HepG2 (cell line): ENCODE measurements at regions not wholly inside any gene's neighbourhood (a gene's known extent, or its start where the extent isn't known, plus 50 kb on each side); places are given as distances from the start of the nearest gene placed in this dataset.
A peak's percentile ranks its signal among the peaks of the same experiment; 100 is the strongest.

Experiments
- ATAC-seq: fragments of 200-7000 bp; cut with Tn5 transposase; 3 replicates; pipeline ENCODE4 v1.9.1; 2020; ENCODE audit warnings: mild to moderate bottlenecking, moderate library complexity
- BruUV-seq: library from RNA; stranded (reverse); fragments of 400-500 nt; replicated peaks from 2 replicates; lab custom pipeline; 2021; lab: Mats Ljungman, UMichigan
- CTCF ChIA-PET: fragments of 300-600 bp; formaldehyde crosslinking; extraction: SDS; loops from one replicate; lab custom pipeline; 2021; ENCODE audit warnings: low total read pairs, inconsistent platforms, low intra/inter-chr PET ratio; lab: Yijun Ruan, JAX
- POLR2A ChIA-PET: fragments of 350-600 bp; sonication (Branson Sonifier 250); formaldehyde crosslinking; loops from one replicate; lab custom pipeline; 2020; ENCODE audit warnings: antibody characterized with exemption, inconsistent platforms; lab: Yijun Ruan, JAX
- DNase-seq: peaks from one replicate; pipeline ENCODE4 v3.0.0-alpha.2; 2015; ENCODE audit warnings: low spot score
- FAIRE-seq: peaks from 3 replicates; lab custom pipeline; 2011; peaks lifted over from hg19 to GRCh38; lab: Jason Lieb, UNC
- H2AFZ ChIP-seq: one replicate; pipeline ENCODE4 v1.6.1; 2011; ENCODE audit warnings: low read length, inconsistent platforms
- H3K27ac ChIP-seq: fragments of 300-600 bp; 3 replicates; pipeline ENCODE4 v1.8.0; 2011; ENCODE audit warnings: mixed run types, mild to moderate bottlenecking, mixed read lengths, low read length, inconsistent platforms; ENCODE audit not compliant: insufficient read depth; ENCODE audit errors: extremely low read length
- H3K27me3 ChIP-seq, 2 experiments: fragments of 200-600 bp in 1 of 2; 2 replicates in 1 of 2; 3 replicates in 1 of 2; pipeline versions ENCODE4 v1.6.0 to v1.8.0; 2011; ENCODE audit warnings: low read length in 2 of 2, mild to moderate bottlenecking in 2 of 2, moderate library complexity in 2 of 2, inconsistent platforms in 1 of 2; ENCODE audit not compliant: insufficient read depth in 2 of 2, control insufficient read depth in 1 of 2
- H3K36me3 ChIP-seq, 2 experiments: fragments of 200-600 bp in 1 of 2; replicated peaks in 1 of 2; 2 replicates in 1 of 2; 3 replicates in 1 of 2; pipeline versions ENCODE4 v1.5.1 to v1.8.0; 2011; ENCODE audit warnings: low read length in 2 of 2, inconsistent platforms in 1 of 2; ENCODE audit not compliant: insufficient read depth in 2 of 2, control insufficient read depth in 1 of 2
- H3K4me1 ChIP-seq: 2 replicates; pipeline ENCODE4 v1.5.1; 2012; ENCODE audit warnings: low read length, inconsistent platforms; ENCODE audit not compliant: insufficient read depth
- H3K4me2 ChIP-seq: 2 replicates; pipeline ENCODE4 v1.6.0; 2011; ENCODE audit warnings: low read depth, low read length, inconsistent platforms
- H3K4me3 ChIP-seq, 3 experiments: fragments of 200-600 bp in 1 of 3; sonication (generic), shearing (Covaris generic) in 1 of 3; replicated peaks in 1 of 3; 2 replicates each; pipeline ENCODE4 v1.5.1; 2011 to 2016; ENCODE audit warnings: low read length in 3 of 3, inconsistent platforms in 2 of 3, low read depth in 2 of 3, mild to moderate bottlenecking in 2 of 3, control low read depth in 1 of 3, mixed read lengths in 1 of 3; ENCODE audit not compliant: insufficient read depth in 1 of 3
- H3K79me2 ChIP-seq: one replicate; pipeline ENCODE4 v1.6.1; 2011; ENCODE audit warnings: low read length, inconsistent platforms; ENCODE audit not compliant: insufficient read depth
- H3K9ac ChIP-seq: 2 replicates; pipeline ENCODE4 v1.6.0; 2011; ENCODE audit warnings: mild to moderate bottlenecking, low read depth, low read length, inconsistent platforms; ENCODE audit not compliant: insufficient read depth
- H3K9me3 ChIP-seq: 2 replicates; pipeline ENCODE4 v1.5.1; 2012; ENCODE audit warnings: mild to moderate bottlenecking, low read length
- H4K20me1 ChIP-seq: 2 replicates; pipeline ENCODE4 v1.6.0; 2011; ENCODE audit warnings: inconsistent platforms, mild to moderate bottlenecking, low read length, moderate library complexity; ENCODE audit not compliant: insufficient read depth
- CBX5 ChIP-seq: sonication (generic); formaldehyde crosslinking; IDR thresholded peaks from 2 replicates; pipeline ENCODE4 v1.4.0; 2020; ENCODE audit warnings: missing genetic modification reagents, borderline replicate concordance
- CC2D1A ChIP-seq: sonication (generic); formaldehyde crosslinking; IDR thresholded peaks from 2 replicates; pipeline ENCODE4 v1.8.1; 2023; ENCODE audit warnings: mild to moderate bottlenecking, missing genetic modification reagents
- FOXO1 ChIP-seq: sonication (generic); formaldehyde crosslinking; IDR thresholded peaks from 2 replicates; pipeline ENCODE4 v1.4.0; 2020; ENCODE audit warnings: missing genetic modification reagents
- HCFC1 ChIP-seq: fragments of 150-350 bp; IDR thresholded peaks from 2 replicates; pipeline ENCODE4 v1.6.1; 2014; ENCODE audit warnings: low read depth, low read length
- KDM1A ChIP-seq: IDR thresholded peaks from 2 replicates; pipeline ENCODE4 v1.6.1; 2016; ENCODE audit warnings: missing compliant biosample characterization
- MAFF ChIP-seq: IDR thresholded peaks from 2 replicates; pipeline ENCODE4 v1.6.1; 2011; ENCODE audit warnings: low read depth, low read length, improper control_type of control experiment
- MAFK ChIP-seq, 2 experiments: IDR thresholded peaks in 1 of 2; conservative IDR thresholded peaks in 1 of 2; 2 replicates each; pipeline ENCODE4 v1.6.1; 2011; ENCODE audit warnings: improper control_type of control experiment in 2 of 2, low read length in 2 of 2
- NR2C2 ChIP-seq: sonication (generic); formaldehyde crosslinking; IDR thresholded peaks from 2 replicates; pipeline ENCODE4 v1.4.0; 2020; ENCODE audit warnings: missing genetic modification reagents, mild to moderate bottlenecking, moderate library complexity, borderline replicate concordance
- PLRG1 ChIP-seq: fragments of 450-650 bp; conservative IDR thresholded peaks from 2 replicates; pipeline ENCODE4 v1.6.1; 2016
- ZBTB8A ChIP-seq: sonication (generic); formaldehyde crosslinking; IDR thresholded peaks from 2 replicates; pipeline ENCODE4 v1.4.0; 2020; ENCODE audit warnings: mild to moderate bottlenecking, low read depth, missing genetic modification reagents, borderline replicate concordance
- ZKSCAN1 ChIP-seq: fragments of 150-350 bp; IDR thresholded peaks from 2 replicates; pipeline ENCODE4 v1.6.1; 2014; ENCODE audit warnings: low read length
- ZNF430 ChIP-seq: sonication (generic); formaldehyde crosslinking; IDR thresholded peaks from 2 replicates; pipeline ENCODE4 v1.9.0; 2021; ENCODE audit warnings: mild to moderate bottlenecking, missing genetic modification reagents
- WGBS: methylation state at CpG from one replicate; pipeline ENCODE4 v1.1.6; 2017; ENCODE audit warnings: low lambda C conversion rate; 5-methylcytosine and 5-hydroxymethylcytosine counted together
- in situ Hi-C: cut with HindIII; loops from 2 replicates; pipeline ENCODE4 v1.10.0; 2017; ENCODE audit warnings: low pct_unique_long_range_greater_than_20kb; ENCODE audit not compliant: extremely low pct_ligation_motif_present
- intact Hi-C: fragments of 100-400 bp; cut with micrococcal nuclease; formaldehyde crosslinking; loops from one replicate; pipeline ENCODE4 v1.10.0; 2022; ENCODE audit not compliant: unreplicated experiment
- TF ChIP-seq, protein P1 (sequence below): sonication (generic); formaldehyde crosslinking; IDR thresholded peaks from 2 replicates; pipeline ENCODE4 v1.4.0; 2020; ENCODE audit warnings: missing genetic modification reagents, borderline replicate concordance
- TF ChIP-seq, protein P2 (sequence below): sonication (generic); formaldehyde crosslinking; IDR thresholded peaks from 2 replicates; pipeline ENCODE4 v1.4.0; 2020; ENCODE audit warnings: missing genetic modification reagents, borderline replicate concordance

DNA sequence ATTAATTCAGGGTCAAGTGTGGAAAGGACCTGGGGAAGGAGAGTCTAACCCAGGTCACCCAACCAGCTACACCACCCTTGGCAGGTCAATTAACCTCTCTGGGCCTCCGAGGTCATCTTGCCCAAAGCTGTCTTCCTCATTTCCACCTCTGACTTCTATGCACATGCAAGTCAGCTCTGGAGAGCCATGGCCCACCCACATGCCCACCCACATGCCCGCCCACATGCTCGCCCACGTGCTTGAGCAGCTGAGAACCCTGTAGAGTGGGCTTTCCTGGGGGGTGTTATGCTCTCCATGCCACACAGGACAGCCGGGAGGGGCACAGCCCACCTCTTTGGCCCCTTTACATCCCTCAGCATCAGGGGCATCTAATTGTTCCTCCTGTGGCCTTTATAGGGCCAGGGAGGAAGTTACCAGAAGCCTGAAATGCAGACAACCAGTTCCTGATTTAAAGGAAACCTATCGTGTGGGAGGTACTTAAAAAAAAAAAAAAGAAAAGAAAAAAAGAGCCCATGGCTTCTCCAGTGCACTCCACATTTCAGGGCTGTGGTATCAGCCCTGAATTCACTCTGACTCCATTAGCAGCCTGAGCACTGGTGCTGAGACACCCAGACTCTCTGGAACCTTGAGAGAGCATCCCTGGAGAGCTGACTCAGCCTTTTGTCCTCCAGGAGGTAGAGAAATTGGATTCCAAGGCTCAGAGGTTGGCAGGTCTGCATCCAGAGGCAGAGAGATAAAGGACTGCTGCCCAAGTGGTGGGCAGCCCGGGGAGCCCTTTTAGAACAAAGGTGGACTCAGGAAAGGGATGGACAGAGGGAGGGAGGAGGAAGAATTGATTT is 176.2 kb upstream of the ZMIZ1 start:
- H3K4me2 ChIP-seq = no peak overlapping the region
- H3K4me1 ChIP-seq = peaks cover 24% of the 10 kb centered on the region
- H3K79me2 ChIP-seq = no peaks in the 10 kb centered on the region
- POLR2A ChIA-PET = no interaction called here
- no peak overlapping the region for H3K4me3 ChIP-seq
- H4K20me1 ChIP-seq = no peaks in the 10 kb centered on the region
- CTCF ChIA-PET = no interaction called here
- 22% methylated on average over 6 of the region's 7 CpGs for WGBS
- H3K9ac ChIP-seq = no peak overlapping the region
- no peaks in the 10 kb centered on the region for H3K9me3 ChIP-seq
- H3K27me3 ChIP-seq = peaks cover 0 to 52% of the 10 kb centered on the region in 2 experiments; a peak in 3 of 5 replicates
- no TSS peak for BruUV-seq
- no peak overlapping the region for H3K27ac ChIP-seq
- H2AFZ ChIP-seq = no peak overlapping the region
- in situ Hi-C loops = no loop called here
- no peak for ATAC-seq
- FAIRE-seq = no peak
- no peaks in the 10 kb centered on the region for H3K36me3 ChIP-seq
- no peak for DNase-seq
- intact Hi-C loops = no loop called here
- TF ChIP-seq MAFK (conservative IDR thresholded peaks at IDR 0.05 in 1 of 2, IDR thresholded peaks at IDR 0.05 in 1 of 2; ENCODE audit: low read length in 2 of 2) (peak; percentile 78 to 86; a peak in 3 of 4 replicates), MAFF (peak; percentile 76), HCFC1 (no peak)
- TF ChIP-seq, all 625 proteins: peak for 2

DNA sequence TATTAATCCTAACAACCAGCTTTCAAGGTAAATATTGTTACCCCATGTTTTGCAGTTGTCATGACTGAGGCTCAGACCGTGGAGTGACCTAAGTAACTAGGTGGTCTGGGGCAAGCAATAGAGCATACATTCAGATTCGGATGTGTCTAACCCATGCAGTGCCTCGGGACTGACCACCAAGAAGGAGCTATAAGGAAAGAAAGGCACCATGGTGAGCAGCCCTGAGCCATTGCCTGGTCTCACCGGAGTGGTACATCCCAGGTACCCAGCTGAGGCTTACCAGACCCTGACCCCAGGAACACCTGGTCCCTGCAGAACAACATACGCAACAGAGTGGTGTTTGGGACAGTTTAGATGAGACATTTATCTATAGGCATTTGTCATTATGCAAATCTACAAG is 175.5 kb upstream of the ZMIZ1 start:
- ChIA-PET CTCF (no interaction called here), POLR2A (no interaction called here)
- H3K27ac ChIP-seq = no peak overlapping the region
- no peak for ATAC-seq
- no peak for DNase-seq
- peaks cover 0 to 52% of the 10 kb centered on the region in 2 experiments; a peak in 3 of 5 replicates for H3K27me3 ChIP-seq
- no peak overlapping the region for H3K4me3 ChIP-seq
- no peak overlapping the region for H2AFZ ChIP-seq
- intact Hi-C loops (no loop called here), in situ Hi-C loops (no loop called here)
- no peak for FAIRE-seq
- no TSS peak for BruUV-seq
- peaks cover 24% of the 10 kb centered on the region for H3K4me1 ChIP-seq
- no peak overlapping the region for H3K9ac ChIP-seq
- H3K36me3 ChIP-seq = no peaks in the 10 kb centered on the region
- no peak overlapping the region for H3K4me2 ChIP-seq
- no peaks in the 10 kb centered on the region for H3K79me2 ChIP-seq
- 20% methylated on average over 4 of the region's 5 CpGs for WGBS
- no peaks in the 10 kb centered on the region for H4K20me1 ChIP-seq
- no peaks in the 10 kb centered on the region for H3K9me3 ChIP-seq
- TF ChIP-seq PLRG1 = no peak
- TF ChIP-seq ZNF430 (CRISPR knock-in tag) = no peak
- TF ChIP-seq NR2C2 (CRISPR knock-in tag) = no peak
- no peak for TF ChIP-seq ZBTB8A (CRISPR knock-in tag)
- no peak for TF ChIP-seq CC2D1A
- TF ChIP-seq, protein P1, sequence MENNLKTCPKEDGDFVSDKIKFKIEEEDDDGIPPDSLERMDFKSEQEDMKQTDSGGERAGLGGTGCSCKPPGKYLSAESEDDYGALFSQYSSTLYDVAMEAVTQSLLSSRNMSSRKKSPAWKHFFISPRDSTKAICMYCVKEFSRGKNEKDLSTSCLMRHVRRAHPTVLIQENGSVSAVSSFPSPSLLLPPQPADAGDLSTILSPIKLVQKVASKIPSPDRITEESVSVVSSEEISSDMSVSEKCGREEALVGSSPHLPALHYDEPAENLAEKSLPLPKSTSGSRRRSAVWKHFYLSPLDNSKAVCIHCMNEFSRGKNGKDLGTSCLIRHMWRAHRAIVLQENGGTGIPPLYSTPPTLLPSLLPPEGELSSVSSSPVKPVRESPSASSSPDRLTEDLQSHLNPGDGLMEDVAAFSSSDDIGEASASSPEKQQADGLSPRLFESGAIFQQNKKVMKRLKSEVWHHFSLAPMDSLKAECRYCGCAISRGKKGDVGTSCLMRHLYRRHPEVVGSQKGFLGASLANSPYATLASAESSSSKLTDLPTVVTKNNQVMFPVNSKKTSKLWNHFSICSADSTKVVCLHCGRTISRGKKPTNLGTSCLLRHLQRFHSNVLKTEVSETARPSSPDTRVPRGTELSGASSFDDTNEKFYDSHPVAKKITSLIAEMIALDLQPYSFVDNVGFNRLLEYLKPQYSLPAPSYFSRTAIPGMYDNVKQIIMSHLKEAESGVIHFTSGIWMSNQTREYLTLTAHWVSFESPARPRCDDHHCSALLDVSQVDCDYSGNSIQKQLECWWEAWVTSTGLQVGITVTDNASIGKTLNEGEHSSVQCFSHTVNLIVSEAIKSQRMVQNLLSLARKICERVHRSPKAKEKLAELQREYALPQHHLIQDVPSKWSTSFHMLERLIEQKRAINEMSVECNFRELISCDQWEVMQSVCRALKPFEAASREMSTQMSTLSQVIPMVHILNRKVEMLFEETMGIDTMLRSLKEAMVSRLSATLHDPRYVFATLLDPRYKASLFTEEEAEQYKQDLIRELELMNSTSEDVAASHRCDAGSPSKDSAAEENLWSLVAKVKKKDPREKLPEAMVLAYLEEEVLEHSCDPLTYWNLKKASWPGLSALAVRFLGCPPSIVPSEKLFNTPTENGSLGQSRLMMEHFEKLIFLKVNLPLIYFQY (CRISPR knock-in tag) = no peak
- TF ChIP-seq, protein P2, sequence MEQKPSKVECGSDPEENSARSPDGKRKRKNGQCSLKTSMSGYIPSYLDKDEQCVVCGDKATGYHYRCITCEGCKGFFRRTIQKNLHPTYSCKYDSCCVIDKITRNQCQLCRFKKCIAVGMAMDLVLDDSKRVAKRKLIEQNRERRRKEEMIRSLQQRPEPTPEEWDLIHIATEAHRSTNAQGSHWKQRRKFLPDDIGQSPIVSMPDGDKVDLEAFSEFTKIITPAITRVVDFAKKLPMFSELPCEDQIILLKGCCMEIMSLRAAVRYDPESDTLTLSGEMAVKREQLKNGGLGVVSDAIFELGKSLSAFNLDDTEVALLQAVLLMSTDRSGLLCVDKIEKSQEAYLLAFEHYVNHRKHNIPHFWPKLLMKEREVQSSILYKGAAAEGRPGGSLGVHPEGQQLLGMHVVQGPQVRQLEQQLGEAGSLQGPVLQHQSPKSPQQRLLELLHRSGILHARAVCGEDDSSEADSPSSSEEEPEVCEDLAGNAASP (CRISPR knock-in tag) = no peak
- no peak for TF ChIP-seq FOXO1 (CRISPR knock-in tag)
- TF ChIP-seq CBX5 = no peak
- TF ChIP-seq ZKSCAN1 = no peak
- no peak for TF ChIP-seq KDM1A (CRISPR knock-in tag)
